RWPE1 (cell line): ENCODE measurements at regions not wholly inside any gene's neighbourhood (a gene's known extent, or its start where the extent isn't known, plus 50 kb on each side); places are given as distances from the start of the nearest gene placed in this dataset.
A peak's percentile ranks its signal among the peaks of the same experiment; 100 is the strongest.

Experiments used
- CTCF ChIA-PET: fragments of 350-600 bp; sonication (Branson Sonifier 250); formaldehyde crosslinking; extraction: SDS; loops from one replicate; lab custom pipeline; 2021; lab: Yijun Ruan, JAX
- POLR2A ChIA-PET: fragments of 400-600 bp; formaldehyde crosslinking; extraction: SDS; loops from one replicate; lab custom pipeline; 2020; ENCODE audit warnings: antibody characterized with exemption; ENCODE audit not compliant: low non-redundant PET; lab: Yijun Ruan, JAX
- DNase-seq: peaks from one replicate; pipeline ENCODE4 v3.0.0; 2012; ENCODE audit warnings: low spot score
- H3K27ac ChIP-seq: fragments of 450-650 bp; 2 replicates; pipeline ENCODE4 v1.5.1; 2017
- TF ChIP-seq, protein P1 (sequence below): fragments of 450-650 bp; conservative IDR thresholded peaks from 2 replicates; pipeline ENCODE4 v1.5.1; 2017; ENCODE audit warnings: low read depth, mild to moderate bottlenecking

DNA sequence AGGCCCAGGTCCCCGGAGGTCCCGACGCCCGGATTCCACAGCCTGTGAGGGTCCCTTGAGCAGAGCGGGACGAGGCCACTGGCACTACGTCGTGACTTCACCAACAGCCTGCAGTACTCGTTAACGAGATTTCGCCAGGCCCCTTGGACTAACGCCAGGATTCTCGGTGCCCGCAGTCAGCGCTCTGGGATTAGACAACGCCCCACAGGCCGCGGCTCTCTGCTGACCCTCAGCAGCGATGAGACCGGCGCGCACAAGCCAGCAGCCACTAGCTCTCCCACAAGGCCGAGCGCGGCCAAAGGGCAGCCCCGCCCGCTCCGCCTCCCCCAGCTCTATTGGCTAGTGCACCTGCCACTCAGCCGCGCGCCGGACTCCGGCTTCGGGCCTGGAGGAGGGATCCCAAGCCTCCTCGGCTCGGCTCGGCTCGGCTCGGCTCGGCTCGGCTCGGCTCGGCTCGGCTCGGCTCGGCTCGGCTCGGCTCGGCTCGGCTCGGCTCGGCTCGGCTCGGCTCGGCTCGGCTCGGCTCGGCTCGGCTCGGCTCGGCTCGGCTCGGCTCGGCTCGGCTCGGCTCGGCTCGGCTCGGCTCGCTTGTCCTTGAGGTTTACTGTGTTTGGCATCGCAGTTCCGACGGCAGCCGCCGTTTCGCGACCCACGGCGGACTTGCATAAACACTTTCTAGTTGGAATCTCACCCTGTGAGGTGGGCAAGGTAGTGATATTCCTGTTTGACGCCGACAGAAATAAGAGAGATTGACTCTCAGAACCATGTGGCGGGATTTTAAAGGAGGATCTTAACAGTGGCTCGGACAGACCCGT lies 231.7 kb upstream of the SERP2 start:
- CTCF ChIA-PET, result interaction anchor here (0.6 kb wide), 1 partner anchor 284 kb away, joined by 4 read pairs; no protein-coding TSS in a partner anchor
- POLR2A ChIA-PET, result interaction anchor here (0.7 kb wide), 1 partner anchor 295 kb away, joined by 3 read pairs; no protein-coding TSS in a partner anchor
- TF ChIP-seq, protein P1, sequence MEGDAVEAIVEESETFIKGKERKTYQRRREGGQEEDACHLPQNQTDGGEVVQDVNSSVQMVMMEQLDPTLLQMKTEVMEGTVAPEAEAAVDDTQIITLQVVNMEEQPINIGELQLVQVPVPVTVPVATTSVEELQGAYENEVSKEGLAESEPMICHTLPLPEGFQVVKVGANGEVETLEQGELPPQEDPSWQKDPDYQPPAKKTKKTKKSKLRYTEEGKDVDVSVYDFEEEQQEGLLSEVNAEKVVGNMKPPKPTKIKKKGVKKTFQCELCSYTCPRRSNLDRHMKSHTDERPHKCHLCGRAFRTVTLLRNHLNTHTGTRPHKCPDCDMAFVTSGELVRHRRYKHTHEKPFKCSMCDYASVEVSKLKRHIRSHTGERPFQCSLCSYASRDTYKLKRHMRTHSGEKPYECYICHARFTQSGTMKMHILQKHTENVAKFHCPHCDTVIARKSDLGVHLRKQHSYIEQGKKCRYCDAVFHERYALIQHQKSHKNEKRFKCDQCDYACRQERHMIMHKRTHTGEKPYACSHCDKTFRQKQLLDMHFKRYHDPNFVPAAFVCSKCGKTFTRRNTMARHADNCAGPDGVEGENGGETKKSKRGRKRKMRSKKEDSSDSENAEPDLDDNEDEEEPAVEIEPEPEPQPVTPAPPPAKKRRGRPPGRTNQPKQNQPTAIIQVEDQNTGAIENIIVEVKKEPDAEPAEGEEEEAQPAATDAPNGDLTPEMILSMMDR, result no peak

DNA sequence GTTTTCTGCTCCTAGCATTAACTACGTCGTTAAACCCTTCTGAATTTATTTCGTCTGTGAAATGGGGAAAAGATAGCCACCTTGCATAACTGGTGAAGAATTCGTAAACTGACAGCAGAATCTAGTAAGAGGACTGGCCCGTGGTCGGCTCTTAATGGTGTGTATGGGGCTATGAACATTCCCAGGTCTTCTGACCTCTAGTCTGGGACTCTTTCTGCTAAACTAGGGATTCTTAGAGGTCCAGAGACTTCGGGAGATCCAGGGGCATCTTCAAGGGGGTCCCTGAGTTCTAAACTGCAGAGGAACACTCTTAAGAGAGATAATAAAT lies 231.1 kb upstream of the SERP2 start:
- no peak for DNase-seq
- TF ChIP-seq, protein P1, result no peak
- ChIA-PET CTCF (interaction anchor here (1.5 kb wide), 1 partner anchor 295 kb away, joined by 3 read pairs; no protein-coding TSS in a partner anchor), POLR2A (no interaction called here)
- H3K27ac ChIP-seq, result peak overlapping the region; percentile 95

More for the DNA sequence above, 231.7 kb upstream of the SERP2 start:
- H3K27ac ChIP-seq, result peak overlapping the region; percentile 95
- DNase-seq, result peak; percentile 99

DNA sequence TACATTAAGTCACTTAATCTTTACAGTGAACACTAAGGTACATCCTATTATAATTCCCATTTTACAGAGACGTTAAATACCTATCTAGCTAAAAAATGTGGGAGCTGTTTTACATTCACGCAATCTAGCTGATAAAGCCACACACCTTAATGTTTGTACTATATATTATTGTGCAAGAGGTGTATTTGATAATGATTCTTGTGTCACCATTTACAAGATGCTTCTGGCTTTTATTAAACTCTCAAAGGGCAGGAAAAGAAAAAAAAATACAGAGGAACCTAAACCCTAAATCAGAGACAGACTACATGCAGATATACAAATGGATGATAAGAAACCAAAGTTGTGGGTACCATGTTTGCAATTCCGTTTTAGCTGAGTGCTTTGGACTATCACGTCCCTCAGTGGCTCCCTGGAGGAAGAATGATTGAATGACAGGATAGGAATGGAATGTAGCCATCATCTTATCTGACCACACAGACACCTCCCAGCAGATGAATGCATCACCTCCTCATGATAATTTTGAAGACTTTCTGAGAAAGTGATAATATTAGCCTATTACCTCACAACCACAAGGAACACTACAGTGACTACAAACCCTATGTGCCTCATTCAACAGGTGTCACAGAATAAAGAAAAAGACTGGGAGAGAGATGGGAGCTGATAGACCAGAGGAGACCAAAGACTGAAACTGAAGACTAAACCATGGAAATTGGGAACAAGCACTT lies 230.5 kb upstream of the SERP2 start:
- CTCF ChIA-PET, result interaction anchor here (0.7 to 1.5 kb wide), 2 partner anchors 97 to 294 kb away, joined by 3 to 4 read pairs; no protein-coding TSS in a partner anchor
- H3K27ac ChIP-seq, result no peak overlapping the region
- POLR2A ChIA-PET, result no interaction called here
- TF ChIP-seq, protein P1, result no peak
- peak; percentile 86 for DNase-seq

DNA sequence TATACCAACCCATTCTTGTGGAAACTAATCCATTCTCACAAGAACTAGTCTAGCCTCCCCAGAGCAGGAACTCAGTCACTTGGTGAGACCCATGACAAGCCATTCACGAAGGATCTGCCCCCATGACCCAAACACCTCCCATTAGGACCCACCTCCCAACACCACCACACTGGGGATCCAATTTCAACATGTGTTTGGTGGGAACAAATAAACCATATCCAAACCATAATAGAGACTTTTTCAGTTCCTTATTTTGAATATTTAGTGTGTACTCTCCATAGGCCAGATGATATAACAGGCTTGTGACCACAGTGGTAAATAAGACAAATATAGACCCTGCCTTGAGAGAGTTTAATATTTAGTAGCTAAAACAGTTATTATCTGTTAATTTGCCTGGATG lies 227.5 kb upstream of the SERP2 start:
- POLR2A ChIA-PET, result no interaction called here
- TF ChIP-seq, protein P1, result no peak
- no peak overlapping the region for H3K27ac ChIP-seq
- no peak for DNase-seq
- CTCF ChIA-PET, result no interaction called here

DNA sequence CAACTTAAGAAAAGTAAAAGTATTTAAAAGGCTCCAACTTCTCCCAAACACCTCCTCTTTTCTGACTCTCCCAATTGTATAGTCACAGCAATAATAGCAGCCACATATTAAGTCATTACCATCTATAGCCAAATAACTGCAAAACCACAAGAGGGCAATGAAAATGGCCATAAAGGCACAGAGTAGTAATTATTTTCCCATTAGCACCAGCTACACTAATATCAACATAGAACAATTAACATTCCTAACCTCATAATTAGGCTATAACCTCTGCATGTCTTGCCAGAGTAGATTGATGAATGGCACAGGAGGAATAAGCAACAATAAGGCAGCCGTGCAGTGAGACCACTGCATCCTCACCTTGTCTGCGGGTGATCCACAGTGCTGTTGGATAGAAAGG lies 226.4 kb upstream of the SERP2 start:
- no peak for DNase-seq
- no peak overlapping the region for H3K27ac ChIP-seq
- CTCF ChIA-PET, result no interaction called here
- POLR2A ChIA-PET, result no interaction called here
- TF ChIP-seq, protein P1, result no peak

DNA sequence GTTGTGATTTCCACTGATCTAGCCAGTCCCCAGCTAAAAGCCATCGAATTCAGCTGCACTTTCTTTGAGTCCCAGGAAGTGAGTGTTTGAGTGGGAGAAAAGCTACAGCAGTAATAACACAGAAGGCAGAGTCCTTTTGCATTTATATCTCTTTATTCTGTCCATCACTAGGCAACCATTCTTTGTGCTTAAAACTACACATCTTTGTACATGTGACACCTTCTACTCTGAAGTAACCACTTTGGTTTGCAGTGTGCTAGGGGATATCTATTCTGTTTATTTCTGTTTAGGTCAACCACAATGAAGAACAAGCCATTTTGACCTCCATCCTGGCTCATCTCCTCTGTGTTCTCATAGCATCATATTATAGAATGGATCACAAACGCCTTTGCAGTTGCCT lies 226.0 kb upstream of the SERP2 start:
- TF ChIP-seq, protein P1, result no peak
- POLR2A ChIA-PET, result no interaction called here

More for the DNA sequence above, 226.0 kb upstream of the SERP2 start:
- DNase-seq, result no peak
- no peak overlapping the region for H3K27ac ChIP-seq
- CTCF ChIA-PET, result interaction anchor here (0.5 kb wide), 1 partner anchor 209 kb away, joined by 4 read pairs; no protein-coding TSS in a partner anchor
